ENCODE measurements at regions not wholly inside any gene's neighbourhood (a gene's known extent, or its start where the extent isn't known, plus 50 kb on each side); places are given as distances from the start of the nearest gene placed in this dataset.
"Not testable (repeated sequence)": the region's sequence is repeated elsewhere in the genome, so short reads cannot be mapped to it uniquely, and the experiment has no call there.

GRCh38 chr18:60021556-60021955, 121.8 kb downstream of the PMAIP1 start:
- Histone ChIP-seq H2BK5ac (ENCODE audit: low read length) (no peak overlapping the region), H3K79me1 (ENCODE audit: low read length) (no peaks in the 10 kb centered on the region), H3K4me3 (ENCODE audit: low read length) (no peak overlapping the region), H2BK120ac (ENCODE audit: low read depth, low read length) (no peak overlapping the region), H3K4me1 (ENCODE audit: control insufficient read depth, low read depth, low read length) (no peaks in the 10 kb centered on the region), H3K4ac (ENCODE audit: low read depth, low read length) (no peak overlapping the region), H3K18ac (ENCODE audit: low read length) (no peak overlapping the region), H3K9ac (ENCODE audit: low read length) (no peak overlapping the region), H3K56ac (ENCODE audit: low read length) (no peak overlapping the region), H3K4me2 (ENCODE audit: low read length) (no peak overlapping the region), H2AK5ac (ENCODE audit: low read length) (no peak overlapping the region), H2BK15ac (replicated peaks; ENCODE audit: low read depth) (no peak overlapping the region), H3K27me3 (ENCODE audit: insufficient read depth, low read length, poor library complexity) (no peaks in the 10 kb centered on the region), H4K8ac (ENCODE audit: low read depth, low read length) (no peak overlapping the region), H3K27ac (ENCODE audit: low read depth, low read length) (no peak overlapping the region), H4K5ac (ENCODE audit: low read length) (no peak overlapping the region), H3K23ac (ENCODE audit: low read length) (no peak overlapping the region), H3K79me2 (ENCODE audit: control insufficient read depth, insufficient read depth, low read length) (no peaks in the 10 kb centered on the region), H3K36me3 (ENCODE audit: control insufficient read depth, insufficient read depth, low read length) (no peaks in the 10 kb centered on the region)
- DNase-seq, result no peak

GRCh38 chr18:60020107-60020925, 120.5 kb downstream of the PMAIP1 start:
- H3K18ac ChIP-seq (ENCODE audit: low read length), result peak overlapping the region; percentile 68

GRCh38 chr18:60019463-60019840, 119.7 kb downstream of the PMAIP1 start:
- Histone ChIP-seq H3K18ac (ENCODE audit: low read length) (no peak overlapping the region), H3K27ac (ENCODE audit: low read depth, low read length) (no peak overlapping the region)

More at GRCh38 chr18:60020107-60020925, 120.5 kb downstream of the PMAIP1 start:
- Histone ChIP-seq H3K79me2 (ENCODE audit: control insufficient read depth, insufficient read depth, low read length) (no peaks in the 10 kb centered on the region), H3K4me2 (ENCODE audit: low read length) (no peak overlapping the region), H4K8ac (ENCODE audit: low read depth, low read length) (no peak overlapping the region), H4K5ac (ENCODE audit: low read length) (no peak overlapping the region), H2BK120ac (ENCODE audit: low read depth, low read length) (no peak overlapping the region), H3K9ac (ENCODE audit: low read length) (no peak overlapping the region), H2BK5ac (ENCODE audit: low read length) (no peak overlapping the region), H3K4me3 (ENCODE audit: low read length) (no peak overlapping the region), H2AK5ac (ENCODE audit: low read length) (no peak overlapping the region), H3K4me1 (ENCODE audit: control insufficient read depth, low read depth, low read length) (no peaks in the 10 kb centered on the region), H3K36me3 (ENCODE audit: control insufficient read depth, insufficient read depth, low read length) (no peaks in the 10 kb centered on the region), H3K79me1 (ENCODE audit: low read length) (no peaks in the 10 kb centered on the region), H2BK15ac (replicated peaks; ENCODE audit: low read depth) (peak overlapping the region; percentile 96), H3K27me3 (ENCODE audit: insufficient read depth, low read length, poor library complexity) (no peaks in the 10 kb centered on the region), H3K56ac (ENCODE audit: low read length) (no peak overlapping the region), H3K4ac (ENCODE audit: low read depth, low read length) (no peak overlapping the region), H3K23ac (ENCODE audit: low read length) (no peak overlapping the region), H3K27ac (ENCODE audit: low read depth, low read length) (peak overlapping the region; percentile 8)
- DNase-seq, result no peak
- no CpG with 5 or more reads among the region's 7 CpGs for whole genome bisulfite sequencing (ENCODE audit: extremely low coverage, insufficient coverage, low lambda C conversion rate)

GRCh38 chr18:60018618-60019462, 119.0 kb downstream of the PMAIP1 start:
- no peak overlapping the region for H3K9ac ChIP-seq (ENCODE audit: low read length)
- no peak overlapping the region for H3K56ac ChIP-seq (ENCODE audit: low read length)
- no peaks in the 10 kb centered on the region for H3K36me3 ChIP-seq (ENCODE audit: control insufficient read depth, insufficient read depth, low read length)
- H3K23ac ChIP-seq (ENCODE audit: low read length), result no peak overlapping the region
- no peak overlapping the region for H2BK15ac ChIP-seq (replicated peaks; ENCODE audit: low read depth)
- no peaks in the 10 kb centered on the region for H3K79me1 ChIP-seq (ENCODE audit: low read length)
- H4K5ac ChIP-seq (ENCODE audit: low read length), result no peak overlapping the region
- no peak for DNase-seq
- no peak overlapping the region for H3K18ac ChIP-seq (ENCODE audit: low read length)
- no peak overlapping the region for H3K27ac ChIP-seq (ENCODE audit: low read depth, low read length)
- no peaks in the 10 kb centered on the region for H3K4me1 ChIP-seq (ENCODE audit: control insufficient read depth, low read depth, low read length)
- H3K4ac ChIP-seq (ENCODE audit: low read depth, low read length), result no peak overlapping the region
- H3K4me3 ChIP-seq (ENCODE audit: low read length), result no peak overlapping the region
- H2BK120ac ChIP-seq (ENCODE audit: low read depth, low read length), result no peak overlapping the region
- no peak overlapping the region for H3K4me2 ChIP-seq (ENCODE audit: low read length)
- no peaks in the 10 kb centered on the region for H3K79me2 ChIP-seq (ENCODE audit: control insufficient read depth, insufficient read depth, low read length)
- no peak overlapping the region for H4K8ac ChIP-seq (ENCODE audit: low read depth, low read length)
- H2AK5ac ChIP-seq (ENCODE audit: low read length), result no peak overlapping the region
- WGBS (ENCODE audit: extremely low coverage, insufficient coverage, low lambda C conversion rate), result no CpG with 5 or more reads among the region's 3 CpGs
- H2BK5ac ChIP-seq (ENCODE audit: low read length), result no peak overlapping the region
- H3K27me3 ChIP-seq (ENCODE audit: insufficient read depth, low read length, poor library complexity), result no peaks in the 10 kb centered on the region

More at GRCh38 chr18:60019463-60019840, 119.7 kb downstream of the PMAIP1 start:
- H3K36me3 ChIP-seq (ENCODE audit: control insufficient read depth, insufficient read depth, low read length), result no peaks in the 10 kb centered on the region
- no peak overlapping the region for H4K5ac ChIP-seq (ENCODE audit: low read length)
- DNase-seq, result peak; percentile 62
- H3K79me2 ChIP-seq (ENCODE audit: control insufficient read depth, insufficient read depth, low read length), result no peaks in the 10 kb centered on the region
- H3K79me1 ChIP-seq (ENCODE audit: low read length), result no peaks in the 10 kb centered on the region
- H2BK5ac ChIP-seq (ENCODE audit: low read length), result no peak overlapping the region
- no peaks in the 10 kb centered on the region for H3K27me3 ChIP-seq (ENCODE audit: insufficient read depth, low read length, poor library complexity)
- no peak overlapping the region for H3K23ac ChIP-seq (ENCODE audit: low read length)
- H3K4ac ChIP-seq (ENCODE audit: low read depth, low read length), result no peak overlapping the region
- no peak overlapping the region for H3K56ac ChIP-seq (ENCODE audit: low read length)
- H3K4me1 ChIP-seq (ENCODE audit: control insufficient read depth, low read depth, low read length), result no peaks in the 10 kb centered on the region
- H2BK120ac ChIP-seq (ENCODE audit: low read depth, low read length), result no peak overlapping the region
- H2AK5ac ChIP-seq (ENCODE audit: low read length), result no peak overlapping the region
- H4K8ac ChIP-seq (ENCODE audit: low read depth, low read length), result no peak overlapping the region
- H3K4me2 ChIP-seq (ENCODE audit: low read length), result no peak overlapping the region
- no CpG with 5 or more reads among the region's 4 CpGs for WGBS (ENCODE audit: extremely low coverage, insufficient coverage, low lambda C conversion rate)
- no peak overlapping the region for H3K4me3 ChIP-seq (ENCODE audit: low read length)
- H3K9ac ChIP-seq (ENCODE audit: low read length), result no peak overlapping the region
- H2BK15ac ChIP-seq (replicated peaks; ENCODE audit: low read depth), result no peak overlapping the region

GRCh38 chr18:60018134-60018533, 118.3 kb downstream of the PMAIP1 start:
- no CpG with 5 or more reads among the region's 3 CpGs for WGBS (ENCODE audit: extremely low coverage, insufficient coverage, low lambda C conversion rate)
- not testable (repeated sequence) for DNase-seq; H3K27me3 ChIP-seq (ENCODE audit: insufficient read depth, low read length, poor library complexity); H3K79me2 ChIP-seq (ENCODE audit: control insufficient read depth, insufficient read depth, low read length); H2AK5ac ChIP-seq (ENCODE audit: low read length); H3K4me2 ChIP-seq (ENCODE audit: low read length); H3K18ac ChIP-seq (ENCODE audit: low read length); H3K4ac ChIP-seq (ENCODE audit: low read depth, low read length); H3K27ac ChIP-seq (ENCODE audit: low read depth, low read length); H3K9ac ChIP-seq (ENCODE audit: low read length); H2BK5ac ChIP-seq (ENCODE audit: low read length); H3K4me1 ChIP-seq (ENCODE audit: control insufficient read depth, low read depth, low read length); H3K4me3 ChIP-seq (ENCODE audit: low read length); H3K56ac ChIP-seq (ENCODE audit: low read length); H3K23ac ChIP-seq (ENCODE audit: low read length); H2BK120ac ChIP-seq (ENCODE audit: low read depth, low read length); H3K79me1 ChIP-seq (ENCODE audit: low read length); H2BK15ac ChIP-seq (replicated peaks; ENCODE audit: low read depth); H3K36me3 ChIP-seq (ENCODE audit: control insufficient read depth, insufficient read depth, low read length); H4K8ac ChIP-seq (ENCODE audit: low read depth, low read length); H4K5ac ChIP-seq (ENCODE audit: low read length)
